ENCODE measurements at regions not wholly inside any gene's neighbourhood (a gene's known extent, or its start where the extent isn't known, plus 50 kb on each side); places are given as distances from the start of the nearest gene placed in this dataset.

DNA sequence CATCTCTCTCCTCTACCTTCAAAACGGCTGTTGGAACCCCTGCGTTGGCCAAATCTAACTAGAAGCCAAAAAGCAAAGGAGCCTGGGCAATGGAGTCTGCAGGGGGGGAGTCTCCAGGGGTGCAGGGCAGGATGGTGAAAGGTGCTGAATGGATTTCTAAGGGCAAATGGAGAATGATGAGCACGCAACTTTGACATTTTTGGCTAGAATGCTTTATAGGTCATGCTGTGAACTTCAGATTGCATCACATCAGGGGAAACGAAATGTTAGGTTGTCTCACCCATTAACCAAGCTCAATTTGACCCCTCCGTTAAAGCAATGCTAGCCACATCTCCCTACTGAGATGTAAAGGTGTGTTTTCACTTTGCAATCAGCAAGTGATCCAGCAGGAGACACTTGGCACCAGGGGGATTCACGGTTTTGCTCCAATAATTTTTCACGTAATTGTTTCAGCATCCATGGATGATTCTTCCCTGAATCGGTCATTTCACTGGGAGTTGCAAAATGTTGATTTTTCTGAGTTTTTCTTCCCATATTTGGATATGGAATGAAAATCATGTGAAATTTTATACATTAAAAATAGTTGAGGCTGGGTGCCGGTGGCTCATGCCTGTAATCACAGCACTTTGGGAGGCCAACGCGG, 78.0 kb upstream of the MDM1 start:
- no peak for DNase-seq (ENCODE audit: extremely low spot score)
- Histone ChIP-seq H3K4me3 (ENCODE audit: low read depth, low read length) (no peak overlapping the region), H3K36me3 (ENCODE audit: insufficient read depth) (no peaks in the 10 kb centered on the region), H3K27ac (ENCODE audit: low read depth) (no peak overlapping the region), H3K4me1 (ENCODE audit: insufficient read depth) (peaks cover 1% of the 10 kb centered on the region)
- WGBS: 89% methylated on average over 11 of the region's 11 CpGs

GRCh38 chr12:68411371-68411770, 79.2 kb upstream of the MDM1 start:
- DNase-seq (ENCODE audit: extremely low spot score): no peak
- no peaks in the 10 kb centered on the region for H3K36me3 ChIP-seq (ENCODE audit: insufficient read depth)
- WGBS: 92% methylated on average over 9 of the region's 9 CpGs
- H3K4me3 ChIP-seq (ENCODE audit: low read depth, low read length): no peak overlapping the region
- H3K27ac ChIP-seq (ENCODE audit: low read depth): no peak overlapping the region
- peaks cover 1% of the 10 kb centered on the region for H3K4me1 ChIP-seq (ENCODE audit: insufficient read depth)

DNA sequence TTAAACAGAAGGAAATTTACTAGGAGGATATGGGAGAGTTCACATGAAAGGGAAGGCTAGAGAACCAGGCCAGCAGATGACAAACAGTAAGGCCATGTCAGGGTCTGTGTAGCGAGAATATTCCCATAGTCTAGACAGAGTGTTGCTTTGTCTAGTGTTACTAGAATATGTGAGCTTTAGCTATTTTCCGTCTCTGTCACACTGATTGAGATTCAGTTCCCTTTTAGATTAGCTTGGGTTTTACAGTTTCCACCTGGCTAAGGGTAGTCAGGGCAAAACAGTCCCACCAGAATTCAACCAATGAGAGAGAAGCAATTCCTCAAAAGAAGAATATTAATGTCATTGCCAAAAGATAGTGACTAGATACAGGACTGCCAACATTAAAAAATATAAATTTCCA, 82.8 kb upstream of the MDM1 start:
- WGBS: 85% methylated on average over 2 of the region's 2 CpGs
- Histone ChIP-seq H3K36me3 (ENCODE audit: insufficient read depth) (no peaks in the 10 kb centered on the region), H3K4me1 (ENCODE audit: insufficient read depth) (no peaks in the 10 kb centered on the region), H3K27ac (ENCODE audit: low read depth) (no peak overlapping the region), H3K4me3 (ENCODE audit: low read depth, low read length) (no peak overlapping the region)
- no peak for DNase-seq (ENCODE audit: extremely low spot score)

DNA sequence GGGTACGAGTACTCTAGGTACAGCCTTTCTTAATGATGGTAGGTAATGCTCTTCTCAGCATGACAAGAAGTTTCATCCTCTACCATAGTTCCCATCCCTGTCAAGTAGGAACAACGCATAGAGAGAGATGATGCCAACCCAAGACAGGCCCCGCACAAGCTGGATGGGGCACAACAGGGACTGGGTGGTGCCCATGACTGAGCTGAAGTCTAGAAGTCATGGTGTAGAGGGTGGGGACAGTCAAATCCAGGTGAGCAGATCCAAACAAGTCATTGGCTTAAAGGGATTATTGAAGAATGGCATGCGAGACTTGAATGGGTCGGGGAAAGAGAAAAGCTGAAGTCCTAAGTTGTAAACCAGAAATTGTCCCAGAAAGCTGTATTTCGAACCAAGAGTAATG, 84.2 kb upstream of the MDM1 start:
- Histone ChIP-seq H3K4me3 (ENCODE audit: low read depth, low read length) (no peak overlapping the region), H3K27ac (ENCODE audit: low read depth) (no peak overlapping the region), H3K4me1 (ENCODE audit: insufficient read depth) (no peaks in the 10 kb centered on the region), H3K36me3 (ENCODE audit: insufficient read depth) (no peaks in the 10 kb centered on the region)
- 98% methylated on average over 6 of the region's 6 CpGs for WGBS
- DNase-seq (ENCODE audit: extremely low spot score): no peak

DNA sequence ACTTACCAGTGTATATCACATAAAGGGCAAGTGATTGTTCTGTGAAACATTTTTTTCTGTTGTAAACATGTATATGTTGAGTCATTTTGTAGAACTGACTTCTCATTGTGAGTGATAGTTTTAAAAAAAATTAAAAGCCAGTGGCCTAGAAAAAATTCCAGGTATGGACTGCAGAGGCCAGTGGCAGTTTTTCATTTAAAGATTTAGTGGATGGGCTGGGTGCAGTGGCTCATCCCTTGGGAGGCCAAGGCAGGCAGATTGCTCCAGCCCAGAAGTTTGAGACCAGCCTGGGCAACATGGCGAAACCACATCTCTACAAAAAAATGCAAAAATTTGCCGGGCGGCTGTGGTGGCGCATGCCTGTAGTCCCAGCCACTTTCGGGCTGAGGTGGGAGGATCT, 84.7 kb upstream of the MDM1 start:
- Histone ChIP-seq H3K4me1 (ENCODE audit: insufficient read depth) (no peaks in the 10 kb centered on the region), H3K27ac (ENCODE audit: low read depth) (no peak overlapping the region), H3K36me3 (ENCODE audit: insufficient read depth) (no peaks in the 10 kb centered on the region), H3K4me3 (ENCODE audit: low read depth, low read length) (no peak overlapping the region)
- 99% methylated on average over 5 of the region's 5 CpGs for WGBS
- DNase-seq (ENCODE audit: extremely low spot score): no peak

GRCh38 chr12:68418137-68418460, 85.9 kb upstream of the MDM1 start:
- Histone ChIP-seq H3K36me3 (ENCODE audit: insufficient read depth) (no peaks in the 10 kb centered on the region), H3K4me3 (ENCODE audit: low read depth, low read length) (no peak overlapping the region), H3K4me1 (ENCODE audit: insufficient read depth) (no peaks in the 10 kb centered on the region), H3K27ac (ENCODE audit: low read depth) (no peak overlapping the region)
- DNase-seq (ENCODE audit: extremely low spot score): no peak

- WGBS: 40% methylated on average over 11 of the region's 11 CpGs
- DNase-seq (ENCODE audit: extremely low spot score): no peak
- Histone ChIP-seq H3K27ac (ENCODE audit: low read depth) (peak overlapping the region; percentile 51), H3K4me1 (ENCODE audit: insufficient read depth) (no peaks in the 10 kb centered on the region), H3K4me3 (ENCODE audit: low read depth, low read length) (peak overlapping the region; percentile 7), H3K36me3 (ENCODE audit: insufficient read depth) (no peaks in the 10 kb centered on the region)
Observed at GRCh38 chr12:68420225-68421010, 88.3 kb upstream of the MDM1 start.

GRCh38 chr12:68422159-68422558, 90.0 kb upstream of the MDM1 start:
- Histone ChIP-seq H3K27ac (ENCODE audit: low read depth) (no peak overlapping the region), H3K4me1 (ENCODE audit: insufficient read depth) (no peaks in the 10 kb centered on the region), H3K36me3 (ENCODE audit: insufficient read depth) (no peaks in the 10 kb centered on the region), H3K4me3 (ENCODE audit: low read depth, low read length) (no peak overlapping the region)
- no peak for DNase-seq (ENCODE audit: extremely low spot score)
- WGBS: 87% methylated on average over 3 of the region's 3 CpGs

GRCh38 chr12:68422956-68423574, 90.9 kb upstream of the MDM1 start:
- Histone ChIP-seq H3K27ac (ENCODE audit: low read depth) (no peak overlapping the region), H3K36me3 (ENCODE audit: insufficient read depth) (no peaks in the 10 kb centered on the region), H3K4me1 (ENCODE audit: insufficient read depth) (no peaks in the 10 kb centered on the region), H3K4me3 (ENCODE audit: low read depth, low read length) (no peak overlapping the region)
- no peak for DNase-seq (ENCODE audit: extremely low spot score)
- 77% methylated on average over 7 of the region's 7 CpGs for WGBS

- DNase-seq (ENCODE audit: extremely low spot score): no peak
- Histone ChIP-seq H3K4me1 (ENCODE audit: insufficient read depth) (no peaks in the 10 kb centered on the region), H3K4me3 (ENCODE audit: low read depth, low read length) (no peak overlapping the region), H3K36me3 (ENCODE audit: insufficient read depth) (no peaks in the 10 kb centered on the region), H3K27ac (ENCODE audit: low read depth) (no peak overlapping the region)
- WGBS: 74% methylated on average over 2 of the region's 2 CpGs
Observed at GRCh38 chr12:68425998-68426397, 93.8 kb upstream of the MDM1 start.

- 96% methylated on average over 4 of the region's 4 CpGs for WGBS
- Histone ChIP-seq H3K4me3 (ENCODE audit: low read depth, low read length) (no peak overlapping the region), H3K27ac (ENCODE audit: low read depth) (no peak overlapping the region), H3K4me1 (ENCODE audit: insufficient read depth) (no peaks in the 10 kb centered on the region), H3K36me3 (ENCODE audit: insufficient read depth) (peaks cover 1% of the 10 kb centered on the region)
- no peak for DNase-seq (ENCODE audit: extremely low spot score)
Observed at GRCh38 chr12:68428211-68428610, 96.0 kb upstream of the MDM1 start.

GRCh38 chr12:68428724-68429501, 96.8 kb upstream of the MDM1 start:
- Histone ChIP-seq H3K27ac (ENCODE audit: low read depth) (no peak overlapping the region), H3K4me1 (ENCODE audit: insufficient read depth) (no peaks in the 10 kb centered on the region), H3K4me3 (ENCODE audit: low read depth, low read length) (no peak overlapping the region), H3K36me3 (ENCODE audit: insufficient read depth) (peaks cover 1% of the 10 kb centered on the region)
- 73% methylated on average over 6 of the region's 6 CpGs for WGBS
- no peak for DNase-seq (ENCODE audit: extremely low spot score)

DNA sequence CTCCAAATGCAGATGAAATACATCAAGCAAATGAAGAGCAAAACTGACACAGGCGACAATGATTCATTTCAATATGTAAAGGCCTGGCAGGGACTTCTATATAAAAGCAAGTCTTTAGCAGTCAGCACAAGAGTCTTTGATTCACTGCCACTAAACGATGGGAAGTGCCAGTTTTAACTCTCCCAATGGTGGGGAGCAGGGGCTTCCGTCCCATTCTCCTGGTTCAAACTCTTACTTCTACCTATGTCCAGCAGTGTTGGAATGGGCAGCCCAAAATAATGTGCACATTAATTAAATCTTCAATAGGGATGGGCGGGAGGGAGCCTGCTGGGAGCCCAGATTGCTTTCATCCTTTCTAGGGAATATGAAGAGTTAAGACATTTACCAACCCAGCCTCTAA, 97.5 kb upstream of the MDM1 start:
- WGBS: 82% methylated on average over 4 of the region's 4 CpGs

DNA sequence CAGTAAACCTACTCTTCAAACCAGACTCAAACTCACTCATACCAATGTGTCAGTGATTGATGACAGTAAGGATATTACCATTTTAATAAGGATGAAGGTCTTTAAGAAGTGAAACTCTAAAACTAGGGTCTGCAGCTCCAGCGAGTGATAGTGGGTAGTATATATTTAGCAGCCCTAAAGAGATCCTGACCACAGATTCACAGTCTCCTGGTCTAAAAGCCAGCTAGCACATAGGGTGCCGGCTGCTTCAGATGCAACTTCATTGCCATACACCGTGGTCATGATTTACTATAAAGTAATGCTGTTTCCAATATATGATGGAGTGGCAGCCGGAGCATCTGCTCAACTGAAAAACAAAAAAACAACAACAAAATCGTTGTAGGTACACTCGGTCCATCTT, 99.6 kb upstream of the MDM1 start:
- H3K4me3 ChIP-seq (ENCODE audit: low read depth, low read length): no peak overlapping the region
- H3K4me1 ChIP-seq (ENCODE audit: insufficient read depth): no peaks in the 10 kb centered on the region
- no peak for DNase-seq (ENCODE audit: extremely low spot score)
- no peak overlapping the region for H3K27ac ChIP-seq (ENCODE audit: low read depth)
- 79% methylated on average over 6 of the region's 6 CpGs for WGBS
- H3K36me3 ChIP-seq (ENCODE audit: insufficient read depth): peaks cover 1% of the 10 kb centered on the region

More for the DNA sequence above, 97.5 kb upstream of the MDM1 start:
- no peak overlapping the region for H3K27ac ChIP-seq (ENCODE audit: low read depth)
- no peak overlapping the region for H3K4me3 ChIP-seq (ENCODE audit: low read depth, low read length)
- peaks cover 1% of the 10 kb centered on the region for H3K36me3 ChIP-seq (ENCODE audit: insufficient read depth)
- no peaks in the 10 kb centered on the region for H3K4me1 ChIP-seq (ENCODE audit: insufficient read depth)
- DNase-seq (ENCODE audit: extremely low spot score): no peak
